ENCODE measurements at regions not wholly inside any gene's neighbourhood (a gene's known extent, or its start where the extent isn't known, plus 50 kb on each side); places are given as distances from the start of the nearest gene placed in this dataset.

- H3K9me3 ChIP-seq = no peaks in the 10 kb centered on the region
- H3K27me3 ChIP-seq = peaks cover 5% of the 10 kb centered on the region
- H3K4me3 ChIP-seq = no peak overlapping the region
- no peaks in the 10 kb centered on the region for H3K4me1 ChIP-seq
- intact Hi-C loops (cut with DNase I) = no loop called here
- DNase-seq (no peak), ATAC-seq (no peak)
- TF ChIP-seq, protein P1, sequence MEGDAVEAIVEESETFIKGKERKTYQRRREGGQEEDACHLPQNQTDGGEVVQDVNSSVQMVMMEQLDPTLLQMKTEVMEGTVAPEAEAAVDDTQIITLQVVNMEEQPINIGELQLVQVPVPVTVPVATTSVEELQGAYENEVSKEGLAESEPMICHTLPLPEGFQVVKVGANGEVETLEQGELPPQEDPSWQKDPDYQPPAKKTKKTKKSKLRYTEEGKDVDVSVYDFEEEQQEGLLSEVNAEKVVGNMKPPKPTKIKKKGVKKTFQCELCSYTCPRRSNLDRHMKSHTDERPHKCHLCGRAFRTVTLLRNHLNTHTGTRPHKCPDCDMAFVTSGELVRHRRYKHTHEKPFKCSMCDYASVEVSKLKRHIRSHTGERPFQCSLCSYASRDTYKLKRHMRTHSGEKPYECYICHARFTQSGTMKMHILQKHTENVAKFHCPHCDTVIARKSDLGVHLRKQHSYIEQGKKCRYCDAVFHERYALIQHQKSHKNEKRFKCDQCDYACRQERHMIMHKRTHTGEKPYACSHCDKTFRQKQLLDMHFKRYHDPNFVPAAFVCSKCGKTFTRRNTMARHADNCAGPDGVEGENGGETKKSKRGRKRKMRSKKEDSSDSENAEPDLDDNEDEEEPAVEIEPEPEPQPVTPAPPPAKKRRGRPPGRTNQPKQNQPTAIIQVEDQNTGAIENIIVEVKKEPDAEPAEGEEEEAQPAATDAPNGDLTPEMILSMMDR (IDR thresholded peaks at IDR 0.05) = no peak
- no peak overlapping the region for H3K27ac ChIP-seq
- no peaks in the 10 kb centered on the region for H3K36me3 ChIP-seq
Measured at GRCh38 chr7:128153436-128153835, 87.6 kb upstream of the LEP start.

GRCh38 chr7:128154504-128154903 lies 86.6 kb upstream of the LEP start:
- no peak for ATAC-seq
- Histone ChIP-seq H3K9me3 (no peaks in the 10 kb centered on the region), H3K4me3 (no peak overlapping the region), H3K27me3 (no peaks in the 10 kb centered on the region), H3K27ac (no peak overlapping the region), H3K36me3 (no peaks in the 10 kb centered on the region), H3K4me1 (no peaks in the 10 kb centered on the region)
- TF ChIP-seq, protein P1 (IDR thresholded peaks at IDR 0.05) = no peak
- intact Hi-C loops (cut with DNase I) = no loop called here
- DNase-seq = no peak

DNA sequence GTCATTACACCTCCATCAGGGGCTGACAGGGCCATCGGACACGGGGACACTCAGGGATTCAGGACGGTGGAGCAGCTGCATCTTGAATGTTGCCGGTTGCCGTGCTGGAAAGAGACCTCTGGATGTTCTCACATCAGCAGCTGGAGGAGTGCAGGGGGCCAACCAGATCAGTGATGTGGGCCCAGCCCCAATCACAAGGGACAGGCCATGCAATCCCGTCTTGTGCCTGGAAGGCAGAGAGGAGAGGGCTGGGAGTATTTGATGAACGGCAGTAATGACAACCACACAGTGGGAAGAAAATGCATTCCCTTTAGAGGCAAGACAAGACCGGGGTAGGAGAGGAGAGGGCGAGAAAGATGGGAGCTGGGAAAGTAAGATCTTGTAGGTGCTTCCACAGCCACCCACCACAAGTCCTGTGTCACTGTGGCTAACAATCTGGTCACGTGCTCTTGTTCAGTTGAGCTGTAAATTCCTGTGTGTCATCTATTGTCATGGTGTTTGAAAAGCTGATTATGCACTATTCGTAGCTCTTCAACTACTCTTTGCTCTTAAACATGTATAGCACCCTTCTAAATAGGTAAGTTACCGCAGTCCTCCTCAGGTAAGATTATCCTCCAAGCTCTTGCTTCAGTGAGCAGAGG lies 85.9 kb upstream of the LEP start:
- DNase-seq = no peak
- intact Hi-C loops (cut with DNase I) = no loop called here
- no peak overlapping the region for H3K4me3 ChIP-seq
- H3K27ac ChIP-seq = no peak overlapping the region
- TF ChIP-seq, protein P1 (IDR thresholded peaks at IDR 0.05) = no peak
- no peaks in the 10 kb centered on the region for H3K9me3 ChIP-seq
- ATAC-seq = no peak
- H3K4me1 ChIP-seq = no peaks in the 10 kb centered on the region
- no peaks in the 10 kb centered on the region for H3K27me3 ChIP-seq
- H3K36me3 ChIP-seq = no peaks in the 10 kb centered on the region

- H3K4me1 ChIP-seq = no peaks in the 10 kb centered on the region
- H3K36me3 ChIP-seq = no peaks in the 10 kb centered on the region
- no peak overlapping the region for H3K4me3 ChIP-seq
- TF ChIP-seq, protein P1 (IDR thresholded peaks at IDR 0.05) = no peak
- intact Hi-C loops (cut with DNase I) = no loop called here
- H3K27ac ChIP-seq = no peak overlapping the region
- DNase-seq (no peak), ATAC-seq (no peak)
- no peaks in the 10 kb centered on the region for H3K9me3 ChIP-seq
- H3K27me3 ChIP-seq = peaks cover 7% of the 10 kb centered on the region
Measured at GRCh38 chr7:128157906-128158305, 83.2 kb upstream of the LEP start.

- no peak for DNase-seq
- Histone ChIP-seq H3K9me3 (no peaks in the 10 kb centered on the region), H3K4me1 (no peaks in the 10 kb centered on the region), H3K27ac (no peak overlapping the region), H3K4me3 (no peak overlapping the region), H3K36me3 (no peaks in the 10 kb centered on the region), H3K27me3 (peaks cover 12% of the 10 kb centered on the region)
- ATAC-seq = no peak
- intact Hi-C loops (cut with DNase I) = no loop called here
- TF ChIP-seq, protein P1 (IDR thresholded peaks at IDR 0.05) = no peak
Measured at GRCh38 chr7:128158370-128158769, 82.7 kb upstream of the LEP start.

- Histone ChIP-seq H3K36me3 (no peaks in the 10 kb centered on the region), H3K4me1 (no peaks in the 10 kb centered on the region), H3K27me3 (peaks cover 30% of the 10 kb centered on the region), H3K9me3 (no peaks in the 10 kb centered on the region), H3K4me3 (no peak overlapping the region), H3K27ac (no peak overlapping the region)
- intact Hi-C loops (cut with DNase I) = no loop called here
- ATAC-seq (no peak), DNase-seq (no peak)
- TF ChIP-seq, protein P1 (IDR thresholded peaks at IDR 0.05) = no peak
Measured at GRCh38 chr7:128160296-128160695, 80.8 kb upstream of the LEP start.

All from upper lobe of right lung (tissue), 1 donor.